22Rv1 (cell line): ENCODE measurements at regions not wholly inside any gene's neighbourhood (a gene's known extent, or its start where the extent isn't known, plus 50 kb on each side); places are given as distances from the start of the nearest gene placed in this dataset.

Experiments used
- ZFX ChIP-seq: fragments of 450-650 bp; IDR thresholded peaks from 2 replicates; pipeline ENCODE4 v1.6.1; 2017; ENCODE audit warnings: antibody characterized with exemption, borderline replicate concordance
- TF ChIP-seq, protein P1 (sequence below): fragments of 450-650 bp; IDR thresholded peaks from 2 replicates; pipeline ENCODE4 v1.5.1; 2017; ENCODE audit warnings: mild to moderate bottlenecking

- TF ChIP-seq, protein P1, sequence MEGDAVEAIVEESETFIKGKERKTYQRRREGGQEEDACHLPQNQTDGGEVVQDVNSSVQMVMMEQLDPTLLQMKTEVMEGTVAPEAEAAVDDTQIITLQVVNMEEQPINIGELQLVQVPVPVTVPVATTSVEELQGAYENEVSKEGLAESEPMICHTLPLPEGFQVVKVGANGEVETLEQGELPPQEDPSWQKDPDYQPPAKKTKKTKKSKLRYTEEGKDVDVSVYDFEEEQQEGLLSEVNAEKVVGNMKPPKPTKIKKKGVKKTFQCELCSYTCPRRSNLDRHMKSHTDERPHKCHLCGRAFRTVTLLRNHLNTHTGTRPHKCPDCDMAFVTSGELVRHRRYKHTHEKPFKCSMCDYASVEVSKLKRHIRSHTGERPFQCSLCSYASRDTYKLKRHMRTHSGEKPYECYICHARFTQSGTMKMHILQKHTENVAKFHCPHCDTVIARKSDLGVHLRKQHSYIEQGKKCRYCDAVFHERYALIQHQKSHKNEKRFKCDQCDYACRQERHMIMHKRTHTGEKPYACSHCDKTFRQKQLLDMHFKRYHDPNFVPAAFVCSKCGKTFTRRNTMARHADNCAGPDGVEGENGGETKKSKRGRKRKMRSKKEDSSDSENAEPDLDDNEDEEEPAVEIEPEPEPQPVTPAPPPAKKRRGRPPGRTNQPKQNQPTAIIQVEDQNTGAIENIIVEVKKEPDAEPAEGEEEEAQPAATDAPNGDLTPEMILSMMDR = no peak
- TF ChIP-seq ZFX = no peak
Observed at GRCh38 chr14:34247605-34248004, 214.4 kb downstream of the SPTSSA start.
